SIG-M5 (cell line): ENCODE measurements at regions not wholly inside any gene's neighbourhood (a gene's known extent, or its start where the extent isn't known, plus 50 kb on each side); places are given as distances from the start of the nearest gene placed in this dataset.
"Not testable (repeated sequence)": the region's sequence is repeated elsewhere in the genome, so short reads cannot be mapped to it uniquely, and the experiment has no call there.

ENCODE experiments used
- DNase-seq: peaks from one replicate; lab custom pipeline; 2025; lab: John Stamatoyannopoulos, UW

DNA sequence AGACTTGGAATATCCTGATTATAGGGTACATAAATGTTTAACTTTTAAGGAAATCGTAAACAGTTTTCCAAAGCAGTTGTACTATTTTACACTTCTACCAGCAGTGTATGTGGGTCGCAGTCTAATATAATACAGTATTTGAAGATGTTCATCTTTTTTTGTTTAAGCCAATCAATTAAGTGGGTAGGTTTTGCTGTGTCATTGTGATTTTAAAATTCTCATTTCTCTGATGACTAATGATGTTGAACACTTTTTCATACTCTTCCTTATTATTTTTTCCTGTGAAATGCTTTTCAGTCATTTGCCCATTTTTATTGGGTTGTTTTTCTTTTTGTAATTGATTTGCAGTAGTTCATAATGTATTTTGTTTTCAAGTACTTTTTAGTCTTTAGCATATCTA lies 2689.7 kb downstream of the PCDH9 start:
- no peak for DNase-seq

GRCh38 chr13:64538711-64539110 lies 2691.4 kb downstream of the PCDH9 start:
- no peak for DNase-seq

- no peak for DNase-seq
Observed at GRCh38 chr13:64534302-64534701, 2695.8 kb downstream of the PCDH9 start.

DNA sequence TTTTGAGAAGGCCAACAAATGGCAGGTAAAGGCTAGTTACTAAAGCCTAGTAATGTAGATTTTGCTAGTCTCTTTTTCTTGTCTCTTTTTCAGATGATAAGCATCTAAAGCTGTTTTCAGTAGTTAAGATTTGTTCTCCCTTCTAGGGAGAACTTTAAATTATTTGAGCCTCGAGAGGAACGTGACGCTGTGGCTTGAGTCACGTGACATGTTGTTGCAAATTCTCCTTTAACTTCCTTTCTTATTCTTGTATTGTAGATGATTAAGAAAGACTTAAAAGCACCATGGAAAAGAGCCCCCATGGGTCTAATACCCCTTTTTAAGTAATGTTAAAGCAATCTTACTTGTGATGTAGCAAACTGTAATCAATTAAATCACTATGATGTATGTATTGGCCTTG lies 2698.7 kb downstream of the PCDH9 start:
- no peak for DNase-seq

DNA sequence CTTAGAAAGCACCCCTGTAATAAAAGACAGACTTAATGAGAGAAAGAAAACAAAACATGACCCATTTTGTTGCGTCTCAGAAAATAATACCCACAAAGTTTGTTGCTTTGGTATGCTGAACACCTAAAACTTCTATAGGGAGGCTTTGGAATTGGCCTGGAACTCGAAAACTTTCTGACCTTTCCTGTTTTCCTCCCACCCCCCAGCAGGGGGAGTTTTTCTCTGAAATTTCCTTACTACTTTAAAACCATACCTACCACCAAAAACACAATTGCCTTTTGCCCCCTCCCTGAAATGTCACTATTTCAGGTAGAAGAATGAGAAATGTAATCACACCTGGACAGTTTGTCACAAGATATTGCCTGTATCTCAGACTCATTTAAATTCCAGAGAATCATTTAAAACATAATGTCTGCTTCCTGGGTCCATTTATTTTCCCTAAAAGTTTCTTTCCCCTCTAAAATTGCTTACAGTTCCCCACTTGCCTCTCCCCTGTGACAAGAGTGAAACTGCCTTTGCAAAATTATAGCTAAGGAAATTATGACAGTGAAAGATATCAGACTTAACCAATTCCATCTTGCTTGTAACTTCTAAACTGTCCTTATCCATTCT lies 2700.2 kb downstream of the PCDH9 start:
- no peak for DNase-seq

DNA sequence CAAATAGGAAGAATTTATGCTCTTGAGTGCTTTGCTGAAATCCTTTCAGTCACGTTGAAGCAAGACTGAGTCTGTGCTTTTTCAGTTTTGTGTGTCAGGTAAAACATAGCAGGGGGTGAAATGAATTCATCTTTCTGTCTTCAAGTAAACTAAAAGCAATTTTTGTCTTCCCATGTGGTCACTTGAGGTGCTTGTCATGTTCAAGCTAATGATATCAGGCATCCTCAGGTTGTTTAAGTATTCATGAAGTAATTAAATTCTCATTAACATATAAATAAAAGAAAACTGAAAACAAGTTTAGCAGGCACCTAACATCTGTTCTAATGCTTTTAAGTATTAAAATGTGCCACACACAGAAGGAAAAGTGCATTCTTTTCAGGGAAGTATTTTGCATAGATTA lies 2701.3 kb downstream of the PCDH9 start:
- no peak for DNase-seq

GRCh38 chr13:64527561-64527960 lies 2702.6 kb downstream of the PCDH9 start:
- DNase-seq: no peak

DNA sequence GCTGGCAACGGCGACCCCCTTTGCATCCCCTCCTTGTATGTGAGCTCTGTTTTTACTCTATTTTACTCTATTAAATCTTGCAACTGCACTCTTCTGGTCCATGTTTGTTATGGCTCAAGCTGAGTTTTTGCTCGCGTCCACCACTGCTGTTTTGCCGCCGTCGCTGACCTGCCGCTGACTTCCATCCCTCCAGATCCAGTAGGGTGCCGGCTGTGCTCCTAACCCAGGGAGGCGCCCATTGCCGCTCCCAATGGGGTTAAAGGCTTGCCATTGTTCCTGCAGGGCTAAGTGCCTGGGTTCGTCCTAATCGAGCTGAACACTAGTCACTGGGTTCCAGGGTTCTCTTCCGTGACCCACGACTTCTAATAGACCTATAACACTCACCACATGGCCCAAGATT lies 2704.4 kb downstream of the PCDH9 start:
- no peak for DNase-seq

GRCh38 chr13:64510747-64511146 lies 2719.4 kb downstream of the PCDH9 start:
- DNase-seq: no peak

- no peak for DNase-seq
Observed at GRCh38 chr13:64506246-64506645, 2723.9 kb downstream of the PCDH9 start.

GRCh38 chr13:64505336-64505910 lies 2724.7 kb downstream of the PCDH9 start:
- DNase-seq: no peak

DNA sequence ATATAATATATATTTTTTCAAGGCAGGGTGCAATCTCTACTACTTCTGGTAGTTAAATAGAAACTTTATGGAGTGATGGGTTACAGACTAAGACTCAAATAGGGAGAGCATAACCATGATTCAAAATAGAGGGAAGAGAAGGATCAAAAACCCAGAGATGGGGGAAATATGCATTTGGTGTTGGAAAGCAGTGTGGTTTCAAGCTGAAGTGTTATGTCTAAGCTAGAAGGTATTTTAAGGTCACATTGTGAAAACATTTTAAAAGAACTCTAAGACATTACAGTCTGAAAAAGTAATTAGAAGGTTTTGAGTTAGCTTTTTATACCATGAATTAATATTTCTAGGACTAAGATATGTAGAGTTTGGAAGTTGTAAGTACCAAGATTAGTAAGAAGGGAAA lies 2741.4 kb downstream of the PCDH9 start:
- no peak for DNase-seq

GRCh38 chr13:64482373-64482772 lies 2747.8 kb downstream of the PCDH9 start:
- DNase-seq: no peak

- no peak for DNase-seq
Observed at GRCh38 chr13:64480672-64481071, 2749.5 kb downstream of the PCDH9 start.

- DNase-seq: no peak
Observed at GRCh38 chr13:64480211-64480610, 2749.9 kb downstream of the PCDH9 start.

DNA sequence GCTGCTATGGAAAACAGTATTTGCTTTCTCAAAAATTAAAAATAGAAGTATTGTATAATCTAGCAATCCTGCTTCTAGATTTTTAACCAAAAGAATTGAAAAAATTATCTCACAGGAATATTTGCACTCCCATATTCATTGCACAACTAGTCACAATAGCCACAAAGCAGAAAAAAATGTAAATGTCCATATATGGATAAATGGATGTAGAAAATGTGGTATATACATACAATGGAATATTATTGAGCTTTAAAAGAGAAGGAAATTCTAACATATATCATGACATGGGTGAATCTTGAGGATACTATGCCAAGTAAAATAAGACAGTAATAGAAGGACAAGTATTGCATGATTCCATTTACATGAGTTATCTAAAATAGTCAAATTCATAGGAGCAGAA lies 2753.0 kb downstream of the PCDH9 start:
- no peak for DNase-seq

- not testable (repeated sequence) for DNase-seq
Observed at GRCh38 chr13:64476041-64476568, 2754.0 kb downstream of the PCDH9 start.

DNA sequence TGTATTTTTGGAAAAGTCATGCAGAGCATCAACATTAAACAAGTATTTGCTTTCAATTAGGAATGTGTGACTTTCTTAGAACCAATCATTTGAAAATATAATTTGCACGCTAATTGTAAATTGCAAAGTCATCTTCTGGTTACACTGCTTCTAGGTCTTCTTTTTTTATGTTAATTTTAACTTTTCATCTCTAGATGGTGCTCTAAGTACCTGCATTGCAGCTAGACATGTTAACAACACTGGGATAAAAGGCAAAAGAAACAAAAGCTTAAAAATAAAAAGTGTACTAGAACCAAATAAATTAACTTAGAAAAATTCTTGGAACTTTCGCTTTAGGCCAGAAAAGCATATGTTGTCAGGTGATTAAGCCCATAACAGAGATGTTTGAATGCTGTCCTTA lies 2758.2 kb downstream of the PCDH9 start:
- no peak for DNase-seq

GRCh38 chr13:64470751-64471150 lies 2759.4 kb downstream of the PCDH9 start:
- DNase-seq: no peak

DNA sequence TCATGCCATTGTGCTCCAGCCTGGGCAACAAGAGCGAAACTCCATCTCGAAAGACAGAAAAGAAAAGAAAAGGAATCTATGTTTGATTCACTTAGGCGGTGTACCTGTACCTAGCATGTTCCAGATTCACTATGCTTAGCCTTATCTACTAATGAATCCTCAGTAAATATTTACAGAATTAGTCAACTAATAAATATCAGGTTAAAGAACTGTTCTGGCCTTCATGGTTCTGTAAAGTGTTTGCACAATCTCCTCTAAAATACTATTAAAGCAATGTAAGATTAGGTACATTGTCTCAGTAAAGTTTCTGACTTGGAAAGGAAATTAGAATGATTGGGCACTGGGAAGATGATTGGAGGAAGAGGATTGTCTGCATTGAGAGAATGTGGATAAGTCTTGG lies 2770.4 kb downstream of the PCDH9 start:
- DNase-seq: no peak

DNA sequence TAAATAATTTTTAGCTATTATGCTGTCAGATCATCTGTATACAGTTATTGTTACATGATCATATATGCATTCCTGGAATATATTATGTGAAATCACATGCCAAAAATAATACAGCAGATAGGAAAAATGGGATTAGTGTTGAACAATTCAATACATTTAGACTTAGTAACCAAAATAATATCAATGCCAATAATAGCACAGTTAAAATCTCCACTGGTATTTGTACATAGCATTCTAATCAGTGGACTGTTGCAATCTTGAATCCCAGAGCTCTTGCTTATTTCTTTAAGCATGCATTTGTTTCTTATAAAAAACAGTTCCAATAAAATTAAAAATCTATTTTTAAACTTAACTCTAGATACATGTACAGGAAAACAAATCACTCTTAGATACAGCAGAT lies 2772.2 kb downstream of the PCDH9 start:
- DNase-seq: no peak

- DNase-seq: no peak
Observed at GRCh38 chr13:64455124-64455523, 2775.0 kb downstream of the PCDH9 start.

GRCh38 chr13:64453831-64454230 lies 2776.3 kb downstream of the PCDH9 start:
- no peak for DNase-seq

GRCh38 chr13:64446372-64446771 lies 2783.8 kb downstream of the PCDH9 start:
- DNase-seq: no peak
